GM12878 (cell line): ENCODE measurements at regions not wholly inside any gene's neighbourhood (a gene's known extent, or its start where the extent isn't known, plus 50 kb on each side); places are given as distances from the start of the nearest gene placed in this dataset.

Source experiments
- ATAC-seq: fragments of 200-7000 bp; cut with Tn5 transposase; 3 replicates; pipeline ENCODE4 v1.9.1; 2020; ENCODE audit warnings: mild to moderate bottlenecking, moderate library complexity
- BruUV-seq: library from RNA; stranded (reverse); fragments of 400-500 nt; replicated peaks from 2 replicates; lab custom pipeline; 2021; lab: Mats Ljungman, UMichigan
- CTCF ChIA-PET: fragments of 300-600 bp; sonication (Branson Sonifier 250); formaldehyde crosslinking; extraction: SDS; loops from one replicate; lab custom pipeline; 2021; ENCODE audit warnings: inconsistent platforms; lab: Yijun Ruan, JAX
- POLR2A ChIA-PET: fragments of 350-600 bp; formaldehyde crosslinking; extraction: SDS; loops from one replicate; lab custom pipeline; 2021; ENCODE audit warnings: inconsistent platforms; lab: Charles Lee
- RAD21 ChIA-PET: fragments of 300-600 bp; sonication (Branson Sonifier 250); formaldehyde crosslinking; loops from one replicate; lab custom pipeline; 2023; ENCODE audit warnings: antibody characterized with exemption; ENCODE audit not compliant: unreplicated experiment; lab: Charles Lee
- SMC1A ChIA-PET: fragments of 300-600 bp; sonication (Branson Sonifier 250); formaldehyde crosslinking; loops from one replicate; lab custom pipeline; 2023; ENCODE audit not compliant: unreplicated experiment, uncharacterized antibody; lab: Charles Lee
- DNase-seq: peaks from one replicate; pipeline ENCODE4 v3.0.0-alpha.2; 2011; ENCODE audit warnings: low read depth, low spot score
- FAIRE-seq: peaks from 3 replicates; lab custom pipeline; 2011; peaks lifted over from hg19 to GRCh38; lab: Jason Lieb, UNC
- H2AFZ ChIP-seq: 2 replicates; pipeline ENCODE4 v1.6.0; 2011; ENCODE audit warnings: low read depth, low read length, control low read depth; ENCODE audit not compliant: control insufficient read depth
- H3K27ac ChIP-seq: 2 replicates; pipeline ENCODE4 v1.5.1; 2011; ENCODE audit warnings: control low read depth; ENCODE audit not compliant: control insufficient read depth, insufficient read depth
- H3K27me3 ChIP-seq, 2 experiments: replicated peaks in 1 of 2; 2 replicates each; pipeline versions ENCODE4 v1.6.0 to v1.6.1; 2011; ENCODE audit warnings: low read length in 1 of 2; ENCODE audit not compliant: control insufficient read depth in 2 of 2, insufficient read depth in 2 of 2
- H3K36me3 ChIP-seq, 2 experiments: 2 replicates each; pipeline ENCODE4 v1.5.1; 2011; ENCODE audit warnings: low read length in 1 of 2; ENCODE audit not compliant: control insufficient read depth in 2 of 2, insufficient read depth in 2 of 2
- H3K4me1 ChIP-seq: 2 replicates; pipeline ENCODE4 v1.6.1; 2011; ENCODE audit warnings: mild to moderate bottlenecking, low read length, moderate library complexity, mixed read lengths; ENCODE audit not compliant: control insufficient read depth, insufficient read depth
- H3K4me2 ChIP-seq: 2 replicates; pipeline ENCODE4 v1.6.0; 2011; ENCODE audit warnings: control low read depth; ENCODE audit not compliant: control insufficient read depth, insufficient read depth
- H3K4me3 ChIP-seq: fragments of 200-600 bp; sonication (generic); 2 replicates; pipeline ENCODE4 v1.5.1; 2016
- H3K79me2 ChIP-seq: 2 replicates; pipeline ENCODE4 v1.6.0; 2011; ENCODE audit warnings: low read length; ENCODE audit not compliant: control insufficient read depth, insufficient read depth
- H3K9ac ChIP-seq: 2 replicates; pipeline ENCODE4 v1.8.0; 2011; ENCODE audit warnings: low read length, control low read depth, mixed read lengths; ENCODE audit not compliant: control insufficient read depth, insufficient read depth
- H3K9me3 ChIP-seq: replicated peaks from 3 replicates; pipeline ENCODE4 v1.5.1; 2011; ENCODE audit warnings: mild to moderate bottlenecking, low read length; ENCODE audit not compliant: control insufficient read depth, insufficient read depth
- H4K20me1 ChIP-seq: 2 replicates; pipeline ENCODE4 v1.6.0; 2011; ENCODE audit not compliant: control insufficient read depth, insufficient read depth
- CHD2 ChIP-seq: IDR thresholded peaks from 2 replicates; pipeline ENCODE4 v1.6.1; 2011; ENCODE audit warnings: low read depth, low read length, improper control_type of control experiment, borderline replicate concordance
- IRF4 ChIP-seq: IDR thresholded peaks from 2 replicates; pipeline ENCODE4 v1.6.1; 2011; ENCODE audit warnings: low read depth, low read length
- MEF2B ChIP-seq: fragments of 450-650 bp; IDR thresholded peaks from 2 replicates; pipeline ENCODE4 v1.6.1; 2018; ENCODE audit warnings: mild to moderate bottlenecking, moderate library complexity; ENCODE audit not compliant: partially characterized antibody, poor library complexity, severe bottlenecking
- RELA ChIP-seq: fragments of 450-650 bp; IDR thresholded peaks from 2 replicates; pipeline ENCODE4 v1.8.0; 2014; ENCODE audit warnings: borderline replicate concordance; ENCODE audit not compliant: partially characterized antibody
- WGBS: methylation state at CpG from one replicate; pipeline ENCODE4 v1.1.6; 2016; ENCODE audit warnings: low lambda C conversion rate; ENCODE audit not compliant: insufficient replicate concordance, insufficient coverage; ENCODE audit errors: missing lambda C conversion rate; 5-methylcytosine and 5-hydroxymethylcytosine counted together
- in situ Hi-C: fragments of 300-500 bp; cut with MboI; formaldehyde crosslinking; loops from 9 replicates; pipeline ENCODE4 v1.14.3; 2018; ENCODE audit warnings: mixed read lengths
- intact Hi-C: fragments of 100-400 bp; cut with micrococcal nuclease; formaldehyde crosslinking; loops from one replicate; pipeline ENCODE4 v1.14.2; 2022; ENCODE audit not compliant: unreplicated experiment
- TF ChIP-seq, protein P1 (sequence below): fragments of 450-650 bp; IDR thresholded peaks from 2 replicates; pipeline ENCODE4 v1.6.1; 2018; ENCODE audit warnings: mild to moderate bottlenecking, low read depth, moderate library complexity; ENCODE audit not compliant: partially characterized antibody

DNA sequence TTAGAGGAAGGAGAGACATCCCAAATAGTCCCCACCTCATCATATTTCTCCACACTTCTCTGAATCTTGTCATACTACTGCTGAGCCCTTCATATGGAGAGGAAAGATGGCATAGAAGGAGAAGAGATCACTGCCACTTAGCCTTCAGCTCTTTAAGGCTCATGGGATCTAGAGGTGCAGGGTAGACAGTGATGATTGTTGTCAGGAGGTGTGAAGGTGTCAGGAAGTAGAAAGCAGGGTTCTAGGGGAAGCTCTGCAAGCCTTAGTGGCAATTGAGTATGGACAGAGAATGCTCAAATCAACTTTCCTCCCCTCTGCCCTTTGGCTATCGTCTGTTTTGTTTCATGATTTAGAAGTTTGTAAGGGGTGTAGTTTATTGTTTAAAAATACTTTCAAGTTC lies 505.7 kb downstream of the ZNF608 start:
- H3K79me2 ChIP-seq, result no peaks in the 10 kb centered on the region
- H3K9ac ChIP-seq, result no peak overlapping the region
- H3K4me1 ChIP-seq, result no peaks in the 10 kb centered on the region
- ChIA-PET CTCF (no interaction called here), SMC1A (no interaction called here), POLR2A (no interaction called here), RAD21 (no interaction called here)
- FAIRE-seq (no peak), DNase-seq (no peak), ATAC-seq (no peak)
- H2AFZ ChIP-seq, result no peak overlapping the region
- intact Hi-C loops, result no loop called here
- H4K20me1 ChIP-seq, result no peaks in the 10 kb centered on the region
- no peaks in the 10 kb centered on the region for H3K27me3 ChIP-seq
- no TSS peak for BruUV-seq
- no peaks in the 10 kb centered on the region; the same call in 2 of the 3 replicates for H3K9me3 ChIP-seq
- no peak overlapping the region for H3K4me3 ChIP-seq
- in situ Hi-C loops, result no loop called here
- H3K36me3 ChIP-seq, result no peaks in the 10 kb centered on the region
- no peak for TF ChIP-seq CHD2
- TF ChIP-seq MEF2B, result no peak
- TF ChIP-seq, protein P1, sequence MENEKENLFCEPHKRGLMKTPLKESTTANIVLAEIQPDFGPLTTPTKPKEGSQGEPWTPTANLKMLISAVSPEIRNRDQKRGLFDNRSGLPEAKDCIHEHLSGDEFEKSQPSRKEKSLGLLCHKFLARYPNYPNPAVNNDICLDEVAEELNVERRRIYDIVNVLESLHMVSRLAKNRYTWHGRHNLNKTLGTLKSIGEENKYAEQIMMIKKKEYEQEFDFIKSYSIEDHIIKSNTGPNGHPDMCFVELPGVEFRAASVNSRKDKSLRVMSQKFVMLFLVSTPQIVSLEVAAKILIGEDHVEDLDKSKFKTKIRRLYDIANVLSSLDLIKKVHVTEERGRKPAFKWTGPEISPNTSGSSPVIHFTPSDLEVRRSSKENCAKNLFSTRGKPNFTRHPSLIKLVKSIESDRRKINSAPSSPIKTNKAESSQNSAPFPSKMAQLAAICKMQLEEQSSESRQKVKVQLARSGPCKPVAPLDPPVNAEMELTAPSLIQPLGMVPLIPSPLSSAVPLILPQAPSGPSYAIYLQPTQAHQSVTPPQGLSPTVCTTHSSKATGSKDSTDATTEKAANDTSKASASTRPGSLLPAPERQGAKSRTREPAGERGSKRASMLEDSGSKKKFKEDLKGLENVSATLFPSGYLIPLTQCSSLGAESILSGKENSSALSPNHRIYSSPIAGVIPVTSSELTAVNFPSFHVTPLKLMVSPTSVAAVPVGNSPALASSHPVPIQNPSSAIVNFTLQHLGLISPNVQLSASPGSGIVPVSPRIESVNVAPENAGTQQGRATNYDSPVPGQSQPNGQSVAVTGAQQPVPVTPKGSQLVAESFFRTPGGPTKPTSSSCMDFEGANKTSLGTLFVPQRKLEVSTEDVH, result no peak
- no peak for TF ChIP-seq RELA
- no peak for TF ChIP-seq IRF4
- WGBS, result 50% methylated on average over 1 of the region's 1 CpG
- H3K4me2 ChIP-seq, result no peak overlapping the region
- no peak overlapping the region for H3K27ac ChIP-seq
